ENCODE measurements at regions not wholly inside any gene's neighbourhood (a gene's known extent, or its start where the extent isn't known, plus 50 kb on each side); places are given as distances from the start of the nearest gene placed in this dataset.
A peak's percentile ranks its signal among the peaks of the same experiment; 100 is the strongest.
"Not testable (repeated sequence)": the region's sequence is repeated elsewhere in the genome, so short reads cannot be mapped to it uniquely, and the experiment has no call there.

GRCh38 chr13:109702030-109702597 lies 84.3 kb downstream of the IRS2 start:
- DNase-seq, result not testable (repeated sequence)

GRCh38 chr13:109700176-109700575 lies 86.2 kb downstream of the IRS2 start:
- peak; percentile 49 for DNase-seq

- no peak for DNase-seq
Observed at GRCh38 chr13:109699628-109700071, 86.7 kb downstream of the IRS2 start.

DNA sequence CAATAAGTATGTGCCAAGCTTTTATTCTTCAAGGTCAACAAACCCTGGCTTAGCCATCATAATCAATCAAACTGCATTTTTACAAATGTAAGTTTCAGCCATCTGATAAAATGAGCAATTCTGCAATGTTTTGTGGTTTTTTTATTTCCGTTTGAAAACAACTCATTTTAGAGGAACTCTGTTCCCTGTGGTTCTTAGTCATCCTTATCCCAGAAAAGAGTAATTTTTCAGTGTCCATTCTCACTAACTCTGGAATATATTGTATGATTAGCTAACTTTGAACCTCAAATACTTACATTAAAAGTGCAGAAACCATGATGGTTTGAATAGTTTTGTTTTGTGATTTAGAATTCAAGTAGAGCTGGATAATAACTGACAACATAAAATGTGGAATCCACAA lies 87.6 kb downstream of the IRS2 start:
- DNase-seq, result no peak

- DNase-seq, result no peak
Observed at GRCh38 chr13:109697936-109698335, 88.4 kb downstream of the IRS2 start.

- DNase-seq, result no peak
Observed at GRCh38 chr13:109695402-109696190, 90.8 kb downstream of the IRS2 start.

GRCh38 chr13:109694972-109695371 lies 91.4 kb downstream of the IRS2 start:
- DNase-seq, result no peak

- no peak for DNase-seq
Observed at GRCh38 chr13:109693213-109693612, 93.2 kb downstream of the IRS2 start.

DNA sequence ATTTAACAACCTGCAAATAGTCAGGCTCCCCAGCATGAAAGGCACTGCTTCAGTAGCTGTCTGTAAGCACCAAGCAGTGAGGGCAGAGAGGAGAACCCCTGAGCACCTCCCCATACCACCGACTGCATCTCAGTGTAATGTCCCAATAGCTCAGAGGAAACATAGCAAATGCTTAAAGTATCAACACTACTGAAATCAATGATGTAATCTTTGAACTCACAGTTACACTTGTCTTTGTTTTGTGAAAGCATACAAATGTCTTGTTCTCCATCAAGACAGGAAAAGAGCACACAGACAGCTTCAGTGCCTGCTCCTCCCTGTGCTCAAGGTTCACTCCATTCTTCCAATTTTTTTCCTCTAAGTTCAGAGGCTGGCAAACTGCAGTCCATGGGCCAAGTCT lies 94.7 kb downstream of the IRS2 start:
- no peak for DNase-seq

GRCh38 chr13:109687559-109688448 lies 98.6 kb downstream of the IRS2 start:
- no peak for DNase-seq

DNA sequence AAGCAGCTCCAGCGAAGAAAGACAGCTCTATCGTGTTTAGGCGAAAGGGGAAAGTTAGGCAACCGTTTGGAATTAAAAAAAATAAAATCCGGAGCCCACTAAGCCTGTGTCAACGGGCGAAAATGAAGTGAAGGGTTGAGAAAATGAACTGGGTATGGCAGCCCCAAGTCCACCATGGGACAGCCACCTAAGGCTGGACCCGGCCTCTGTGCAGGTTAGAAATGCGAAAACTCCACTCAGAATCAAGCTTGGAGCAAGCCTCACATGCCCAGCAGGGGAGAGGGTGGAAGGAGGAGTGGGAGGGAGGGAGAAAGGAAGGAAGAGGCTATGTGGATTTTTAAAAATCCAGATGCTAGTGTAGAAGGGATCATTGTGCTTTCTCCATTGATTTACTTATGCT lies 101.2 kb downstream of the IRS2 start:
- no peak for DNase-seq

DNA sequence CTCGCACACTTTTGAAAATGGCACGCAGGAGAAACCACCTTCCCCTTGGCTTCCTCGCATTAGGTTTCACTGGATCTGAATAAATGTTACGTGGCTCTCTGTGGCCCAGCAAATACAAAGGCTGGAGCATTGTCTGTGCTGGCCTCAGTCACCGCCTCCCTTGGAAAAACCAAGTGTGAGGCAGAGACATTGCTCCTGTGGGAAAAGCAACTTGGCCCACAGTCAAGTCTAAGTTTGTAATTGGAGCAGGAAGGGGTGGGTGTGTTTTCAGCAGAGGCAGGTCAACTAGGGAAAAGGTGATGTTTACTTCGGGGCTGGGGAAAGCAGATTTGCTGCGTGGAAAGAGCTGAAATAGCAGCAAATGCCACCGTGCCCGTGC lies 101.6 kb downstream of the IRS2 start:
- no peak for DNase-seq

- no peak for DNase-seq
Observed at GRCh38 chr13:109684084-109684823, 102.1 kb downstream of the IRS2 start.

GRCh38 chr13:109682534-109683244 lies 103.7 kb downstream of the IRS2 start:
- DNase-seq, result no peak

GRCh38 chr13:109680930-109681329 lies 105.5 kb downstream of the IRS2 start:
- DNase-seq, result no peak

- no peak for DNase-seq
Observed at GRCh38 chr13:109680288-109680687, 106.1 kb downstream of the IRS2 start.

DNA sequence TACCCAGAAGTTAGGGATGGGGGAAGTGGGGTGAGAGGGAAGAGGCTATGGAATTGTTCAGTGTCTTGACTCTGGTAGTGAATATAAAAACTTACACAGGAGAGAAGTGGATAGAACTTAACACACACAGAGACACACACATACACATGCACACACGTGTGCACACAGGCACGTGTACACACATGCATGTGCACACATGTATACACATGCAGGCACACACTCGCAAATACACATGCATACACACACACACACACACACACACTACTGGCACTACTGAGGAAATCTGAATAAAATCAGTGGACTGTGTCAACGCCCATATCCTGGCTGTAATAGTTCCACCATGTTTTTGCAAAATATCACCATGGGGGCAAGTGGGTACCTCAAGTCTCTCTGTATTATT lies 107.9 kb downstream of the IRS2 start:
- DNase-seq, result no peak

DNA sequence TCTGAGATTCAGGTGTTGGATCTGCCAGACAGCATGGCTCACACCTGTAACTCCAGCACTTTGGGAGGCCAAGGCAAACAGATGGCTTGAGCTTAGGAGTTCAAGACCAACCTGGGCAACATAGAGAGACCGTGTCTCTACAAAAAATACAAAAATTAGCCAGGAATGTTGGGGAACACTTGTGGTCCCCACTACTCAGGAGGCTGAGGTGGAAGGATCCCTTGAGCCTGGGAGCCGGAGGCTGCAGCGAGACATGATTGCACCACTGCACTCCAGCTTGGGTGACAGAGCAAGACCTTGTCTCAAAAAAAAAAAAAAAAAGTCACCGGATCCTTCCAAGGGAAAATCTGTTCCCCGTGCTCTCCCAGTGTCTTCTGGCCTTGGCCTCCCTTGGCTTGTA lies 109.2 kb downstream of the IRS2 start:
- DNase-seq, result no peak

DNA sequence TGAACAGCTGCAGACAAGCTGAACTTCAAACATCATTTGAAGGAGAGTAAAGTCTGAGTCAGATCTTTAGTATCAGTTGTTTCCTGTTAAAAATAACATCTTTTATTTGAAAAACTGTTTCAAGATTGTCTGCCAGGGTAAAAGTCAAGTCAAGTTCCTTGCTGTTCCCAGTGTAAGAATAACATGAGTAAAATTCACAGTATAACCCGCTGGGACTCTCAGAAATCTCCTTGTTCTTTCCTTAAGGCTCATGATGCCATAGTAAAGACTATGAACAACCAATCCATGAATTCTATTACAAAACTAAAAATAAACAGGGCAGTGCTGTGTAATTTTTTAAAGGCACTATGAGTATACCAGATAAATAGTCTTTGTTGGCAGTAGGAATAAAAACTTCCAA lies 112.9 kb downstream of the IRS2 start:
- DNase-seq, result no peak

- no peak for DNase-seq
Observed at GRCh38 chr13:109672545-109672944, 113.8 kb downstream of the IRS2 start.

DNA sequence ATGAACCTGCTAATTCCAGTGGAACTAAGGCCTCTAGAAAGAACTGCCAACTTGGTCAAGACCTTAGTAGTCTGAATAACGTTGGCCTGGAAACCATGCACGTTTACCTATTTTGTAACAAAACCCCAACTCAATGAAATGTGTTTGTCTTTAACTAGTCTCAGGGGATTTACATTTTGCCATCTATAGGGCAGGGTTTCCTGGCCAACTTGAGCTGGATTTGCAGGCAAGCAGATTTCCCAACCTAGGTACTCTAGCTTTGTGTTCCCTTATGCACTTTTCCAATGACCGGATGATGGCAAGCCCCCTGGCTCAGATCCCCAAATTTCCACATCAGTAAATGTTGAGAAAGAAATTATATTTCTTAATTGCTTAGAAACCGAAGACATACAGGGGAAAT lies 114.5 kb downstream of the IRS2 start:
- no peak for DNase-seq

GRCh38 chr13:109670776-109671175 lies 115.6 kb downstream of the IRS2 start:
- no peak for DNase-seq

All from SIG-M5 (cell line).